ENCODE measurements at regions not wholly inside any gene's neighbourhood (a gene's known extent, or its start where the extent isn't known, plus 50 kb on each side); places are given as distances from the start of the nearest gene placed in this dataset.

- no peak overlapping the region for H3K4me3 Mint-ChIP-seq (ENCODE audit: low read depth)
- H3K4me1 Mint-ChIP-seq (ENCODE audit: low read depth): peaks cover 13% of the 10 kb centered on the region
- peaks cover 10% of the 10 kb centered on the region for H3K27me3 Mint-ChIP-seq (ENCODE audit: low read depth)
- no peak overlapping the region for H3K27ac Mint-ChIP-seq
- H3K9me3 Mint-ChIP-seq: no peaks in the 10 kb centered on the region
- DNase-seq (ENCODE audit: low spot score): no peak
- intact Hi-C loops (cut with micrococcal nuclease): no loop called here
- no peaks in the 10 kb centered on the region for H3K36me3 Mint-ChIP-seq (ENCODE audit: low read depth)
Measured at GRCh38 chr14:97277711-97278110, 480.5 kb downstream of the VRK1 start.

GRCh38 chr14:97280526-97280925 lies 483.3 kb downstream of the VRK1 start:
- Mint-ChIP-seq H3K27me3 (ENCODE audit: low read depth) (peaks cover 4% of the 10 kb centered on the region), H3K4me1 (ENCODE audit: low read depth) (peaks cover 13% of the 10 kb centered on the region), H3K4me3 (ENCODE audit: low read depth) (no peak overlapping the region), H3K36me3 (ENCODE audit: low read depth) (no peaks in the 10 kb centered on the region), H3K27ac (no peak overlapping the region), H3K9me3 (no peaks in the 10 kb centered on the region)
- no peak for DNase-seq (ENCODE audit: low spot score)
- intact Hi-C loops (cut with micrococcal nuclease): no loop called here

- Mint-ChIP-seq H3K4me3 (ENCODE audit: low read depth) (no peak overlapping the region), H3K4me1 (ENCODE audit: low read depth) (peaks cover 3% of the 10 kb centered on the region), H3K36me3 (ENCODE audit: low read depth) (no peaks in the 10 kb centered on the region), H3K27me3 (ENCODE audit: low read depth) (peaks cover 11% of the 10 kb centered on the region), H3K9me3 (no peaks in the 10 kb centered on the region), H3K27ac (no peak overlapping the region)
- intact Hi-C loops (cut with micrococcal nuclease): no loop called here
- DNase-seq (ENCODE audit: low spot score): no peak
Measured at GRCh38 chr14:97281741-97282140, 484.6 kb downstream of the VRK1 start.

- Mint-ChIP-seq H3K4me3 (ENCODE audit: low read depth) (no peak overlapping the region), H3K27me3 (ENCODE audit: low read depth) (peaks cover 14% of the 10 kb centered on the region), H3K36me3 (ENCODE audit: low read depth) (no peaks in the 10 kb centered on the region), H3K9me3 (no peaks in the 10 kb centered on the region), H3K4me1 (ENCODE audit: low read depth) (no peaks in the 10 kb centered on the region), H3K27ac (no peak overlapping the region)
- intact Hi-C loops (cut with micrococcal nuclease): no loop called here
- DNase-seq (ENCODE audit: low spot score): no peak
Measured at GRCh38 chr14:97282210-97283004, 485.2 kb downstream of the VRK1 start.

- DNase-seq (ENCODE audit: low spot score): no peak
- H3K9me3 Mint-ChIP-seq: no peaks in the 10 kb centered on the region
- peaks cover 17% of the 10 kb centered on the region for H3K27me3 Mint-ChIP-seq (ENCODE audit: low read depth)
- H3K27ac Mint-ChIP-seq: no peak overlapping the region
- no peaks in the 10 kb centered on the region for H3K4me1 Mint-ChIP-seq (ENCODE audit: low read depth)
- intact Hi-C loops (cut with micrococcal nuclease): no loop called here
- no peak overlapping the region for H3K4me3 Mint-ChIP-seq (ENCODE audit: low read depth)
- no peaks in the 10 kb centered on the region for H3K36me3 Mint-ChIP-seq (ENCODE audit: low read depth)
Measured at GRCh38 chr14:97283005-97283403, 485.8 kb downstream of the VRK1 start.

- no peak overlapping the region for H3K27ac Mint-ChIP-seq
- H3K27me3 Mint-ChIP-seq (ENCODE audit: low read depth): peaks cover 20% of the 10 kb centered on the region
- H3K4me3 Mint-ChIP-seq (ENCODE audit: low read depth): no peak overlapping the region
- no peaks in the 10 kb centered on the region for H3K36me3 Mint-ChIP-seq (ENCODE audit: low read depth)
- intact Hi-C loops (cut with micrococcal nuclease): no loop called here
- no peaks in the 10 kb centered on the region for H3K4me1 Mint-ChIP-seq (ENCODE audit: low read depth)
- no peaks in the 10 kb centered on the region for H3K9me3 Mint-ChIP-seq
- no peak for DNase-seq (ENCODE audit: low spot score)
Measured at GRCh38 chr14:97283426-97283825, 486.2 kb downstream of the VRK1 start.

- peaks cover 20% of the 10 kb centered on the region for H3K27me3 Mint-ChIP-seq (ENCODE audit: low read depth)
- no peaks in the 10 kb centered on the region for H3K9me3 Mint-ChIP-seq
- no peak for DNase-seq (ENCODE audit: low spot score)
- no peaks in the 10 kb centered on the region for H3K36me3 Mint-ChIP-seq (ENCODE audit: low read depth)
- H3K4me3 Mint-ChIP-seq (ENCODE audit: low read depth): no peak overlapping the region
- intact Hi-C loops (cut with micrococcal nuclease): no loop called here
- no peaks in the 10 kb centered on the region for H3K4me1 Mint-ChIP-seq (ENCODE audit: low read depth)
- no peak overlapping the region for H3K27ac Mint-ChIP-seq
Measured at GRCh38 chr14:97283841-97284240, 486.7 kb downstream of the VRK1 start.

- intact Hi-C loops (cut with micrococcal nuclease): no loop called here
- Mint-ChIP-seq H3K36me3 (ENCODE audit: low read depth) (no peaks in the 10 kb centered on the region), H3K9me3 (no peaks in the 10 kb centered on the region), H3K4me3 (ENCODE audit: low read depth) (no peak overlapping the region), H3K4me1 (ENCODE audit: low read depth) (peaks cover 16% of the 10 kb centered on the region), H3K27me3 (ENCODE audit: low read depth) (peaks cover 26% of the 10 kb centered on the region), H3K27ac (no peak overlapping the region)
- DNase-seq (ENCODE audit: low spot score): no peak
Measured at GRCh38 chr14:97287956-97288355, 490.8 kb downstream of the VRK1 start.

GRCh38 chr14:97290065-97290464 lies 492.9 kb downstream of the VRK1 start:
- Mint-ChIP-seq H3K9me3 (no peaks in the 10 kb centered on the region), H3K36me3 (ENCODE audit: low read depth) (no peaks in the 10 kb centered on the region), H3K4me3 (ENCODE audit: low read depth) (no peak overlapping the region), H3K27me3 (ENCODE audit: low read depth) (peaks cover 36% of the 10 kb centered on the region), H3K4me1 (ENCODE audit: low read depth) (peaks cover 16% of the 10 kb centered on the region), H3K27ac (no peak overlapping the region)
- no peak for DNase-seq (ENCODE audit: low spot score)
- intact Hi-C loops (cut with micrococcal nuclease): loop anchor here (5.0 to 10.0 kb wide), 2 partner anchors 117 to 415 kb away; no protein-coding TSS in a partner anchor

GRCh38 chr14:97290977-97291376 lies 493.8 kb downstream of the VRK1 start:
- H3K27me3 Mint-ChIP-seq (ENCODE audit: low read depth): peaks cover 36% of the 10 kb centered on the region

GRCh38 chr14:97293659-97294058 lies 496.5 kb downstream of the VRK1 start:
- peaks cover 19% of the 10 kb centered on the region for H3K4me1 Mint-ChIP-seq (ENCODE audit: low read depth)
- H3K27me3 Mint-ChIP-seq (ENCODE audit: low read depth): peaks cover 29% of the 10 kb centered on the region
- no peaks in the 10 kb centered on the region for H3K36me3 Mint-ChIP-seq (ENCODE audit: low read depth)
- intact Hi-C loops (cut with micrococcal nuclease): loop anchor here (5.0 to 10.0 kb wide), 2 partner anchors 114 to 411 kb away; no protein-coding TSS in a partner anchor
- no peak for DNase-seq (ENCODE audit: low spot score)
- no peak overlapping the region for H3K27ac Mint-ChIP-seq
- no peaks in the 10 kb centered on the region for H3K9me3 Mint-ChIP-seq
- no peak overlapping the region for H3K4me3 Mint-ChIP-seq (ENCODE audit: low read depth)

More at GRCh38 chr14:97290977-97291376, 493.8 kb downstream of the VRK1 start:
- no peaks in the 10 kb centered on the region for H3K36me3 Mint-ChIP-seq (ENCODE audit: low read depth)
- no peak overlapping the region for H3K4me3 Mint-ChIP-seq (ENCODE audit: low read depth)
- peaks cover 16% of the 10 kb centered on the region for H3K4me1 Mint-ChIP-seq (ENCODE audit: low read depth)
- no peaks in the 10 kb centered on the region for H3K9me3 Mint-ChIP-seq
- no peak overlapping the region for H3K27ac Mint-ChIP-seq
- DNase-seq (ENCODE audit: low spot score): no peak
- intact Hi-C loops (cut with micrococcal nuclease): loop anchor here (5.0 to 10.0 kb wide), 2 partner anchors 116 to 414 kb away; no protein-coding TSS in a partner anchor

- Mint-ChIP-seq H3K27me3 (ENCODE audit: low read depth) (peaks cover 29% of the 10 kb centered on the region), H3K4me1 (ENCODE audit: low read depth) (peaks cover 22% of the 10 kb centered on the region), H3K4me3 (ENCODE audit: low read depth) (no peak overlapping the region), H3K9me3 (no peaks in the 10 kb centered on the region), H3K36me3 (ENCODE audit: low read depth) (no peaks in the 10 kb centered on the region), H3K27ac (no peak overlapping the region)
- no peak for DNase-seq (ENCODE audit: low spot score)
- intact Hi-C loops (cut with micrococcal nuclease): loop anchor here (10.0 kb wide), 1 partner anchor 410 kb away; no protein-coding TSS in a partner anchor
Measured at GRCh38 chr14:97295108-97295710, 498.0 kb downstream of the VRK1 start.

- H3K27me3 Mint-ChIP-seq (ENCODE audit: low read depth): peaks cover 29% of the 10 kb centered on the region
- peaks cover 23% of the 10 kb centered on the region for H3K4me1 Mint-ChIP-seq (ENCODE audit: low read depth)
- intact Hi-C loops (cut with micrococcal nuclease): loop anchor here (10.0 kb wide), 1 partner anchor 409 kb away; no protein-coding TSS in a partner anchor
- H3K36me3 Mint-ChIP-seq (ENCODE audit: low read depth): no peaks in the 10 kb centered on the region
- H3K4me3 Mint-ChIP-seq (ENCODE audit: low read depth): no peak overlapping the region
- no peak overlapping the region for H3K27ac Mint-ChIP-seq
- DNase-seq (ENCODE audit: low spot score): no peak
- H3K9me3 Mint-ChIP-seq: no peaks in the 10 kb centered on the region
Measured at GRCh38 chr14:97296176-97296575, 499.0 kb downstream of the VRK1 start.
